ENCODE measurements at regions not wholly inside any gene's neighbourhood (a gene's known extent, or its start where the extent isn't known, plus 50 kb on each side); places are given as distances from the start of the nearest gene placed in this dataset.
A peak's percentile ranks its signal among the peaks of the same experiment; 100 is the strongest.

- DNase-seq (ENCODE audit: extremely low read depth, low read depth), result no peak
Observed at GRCh38 chr14:24744641-24745040, 110.7 kb upstream of the GZMB start.

DNA sequence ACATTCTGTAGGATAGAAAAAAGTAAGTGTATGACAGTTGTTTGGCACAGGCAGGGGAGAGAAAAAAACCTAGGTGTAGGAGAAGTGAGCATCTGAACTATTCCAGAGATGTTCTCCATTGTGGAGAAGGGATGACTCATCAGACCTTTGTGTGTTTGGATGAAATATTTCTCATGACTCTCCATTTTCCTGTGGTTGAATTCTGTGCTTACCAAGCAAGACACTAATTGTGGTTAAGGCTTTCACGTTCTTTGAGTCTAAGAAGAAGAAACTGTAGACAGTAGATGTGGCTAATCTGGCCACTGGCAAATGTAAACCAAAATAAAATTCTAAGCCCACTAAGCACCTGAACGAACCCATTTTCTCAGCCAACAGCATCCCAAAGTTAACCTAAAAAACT is 107.9 kb upstream of the GZMB start:
- TF ChIP-seq, protein P1, sequence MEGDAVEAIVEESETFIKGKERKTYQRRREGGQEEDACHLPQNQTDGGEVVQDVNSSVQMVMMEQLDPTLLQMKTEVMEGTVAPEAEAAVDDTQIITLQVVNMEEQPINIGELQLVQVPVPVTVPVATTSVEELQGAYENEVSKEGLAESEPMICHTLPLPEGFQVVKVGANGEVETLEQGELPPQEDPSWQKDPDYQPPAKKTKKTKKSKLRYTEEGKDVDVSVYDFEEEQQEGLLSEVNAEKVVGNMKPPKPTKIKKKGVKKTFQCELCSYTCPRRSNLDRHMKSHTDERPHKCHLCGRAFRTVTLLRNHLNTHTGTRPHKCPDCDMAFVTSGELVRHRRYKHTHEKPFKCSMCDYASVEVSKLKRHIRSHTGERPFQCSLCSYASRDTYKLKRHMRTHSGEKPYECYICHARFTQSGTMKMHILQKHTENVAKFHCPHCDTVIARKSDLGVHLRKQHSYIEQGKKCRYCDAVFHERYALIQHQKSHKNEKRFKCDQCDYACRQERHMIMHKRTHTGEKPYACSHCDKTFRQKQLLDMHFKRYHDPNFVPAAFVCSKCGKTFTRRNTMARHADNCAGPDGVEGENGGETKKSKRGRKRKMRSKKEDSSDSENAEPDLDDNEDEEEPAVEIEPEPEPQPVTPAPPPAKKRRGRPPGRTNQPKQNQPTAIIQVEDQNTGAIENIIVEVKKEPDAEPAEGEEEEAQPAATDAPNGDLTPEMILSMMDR (IDR thresholded peaks at IDR 0.05; ENCODE audit: low read depth, low read length), result no peak
- DNase-seq (ENCODE audit: extremely low read depth, low read depth), result no peak

More at GRCh38 chr14:24744641-24745040, 110.7 kb upstream of the GZMB start:
- TF ChIP-seq, protein P1 (IDR thresholded peaks at IDR 0.05; ENCODE audit: low read depth, low read length), result no peak

GRCh38 chr14:24735984-24736630 is 102.1 kb upstream of the GZMB start:
- TF ChIP-seq, protein P1 (IDR thresholded peaks at IDR 0.05; ENCODE audit: low read depth, low read length), result no peak
- no peak for DNase-seq (ENCODE audit: extremely low read depth, low read depth)

DNA sequence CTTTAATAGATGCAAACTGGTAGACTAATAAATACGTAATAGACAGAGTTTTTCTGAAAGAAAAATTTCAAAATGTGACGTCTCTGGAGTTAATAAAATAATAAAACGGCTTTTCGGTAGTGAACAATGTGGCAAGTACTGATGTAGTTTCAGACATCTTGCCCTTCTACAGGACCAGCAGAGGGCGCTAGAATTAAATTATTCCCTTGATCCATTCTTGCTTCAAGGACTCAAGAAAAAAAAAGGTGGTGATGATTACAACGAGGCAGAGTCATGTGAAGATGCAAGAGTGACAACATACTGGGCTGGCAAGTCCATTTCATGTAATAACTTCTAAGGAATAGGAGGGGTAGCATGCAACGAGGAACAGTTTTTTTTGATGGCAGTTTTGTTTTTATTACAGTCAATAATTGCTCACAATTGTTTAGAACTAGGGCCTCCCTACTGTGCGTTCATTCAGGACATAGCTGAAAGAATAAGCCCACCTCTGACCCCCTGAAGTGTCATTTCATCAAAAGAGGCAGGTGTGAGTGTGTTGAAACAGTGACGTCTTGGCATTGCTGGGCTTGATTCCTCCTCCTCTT is 101.0 kb upstream of the GZMB start:
- TF ChIP-seq, protein P1 (IDR thresholded peaks at IDR 0.05; ENCODE audit: low read depth, low read length), result peak; percentile 56
- DNase-seq (ENCODE audit: extremely low read depth, low read depth), result peak; percentile 10

DNA sequence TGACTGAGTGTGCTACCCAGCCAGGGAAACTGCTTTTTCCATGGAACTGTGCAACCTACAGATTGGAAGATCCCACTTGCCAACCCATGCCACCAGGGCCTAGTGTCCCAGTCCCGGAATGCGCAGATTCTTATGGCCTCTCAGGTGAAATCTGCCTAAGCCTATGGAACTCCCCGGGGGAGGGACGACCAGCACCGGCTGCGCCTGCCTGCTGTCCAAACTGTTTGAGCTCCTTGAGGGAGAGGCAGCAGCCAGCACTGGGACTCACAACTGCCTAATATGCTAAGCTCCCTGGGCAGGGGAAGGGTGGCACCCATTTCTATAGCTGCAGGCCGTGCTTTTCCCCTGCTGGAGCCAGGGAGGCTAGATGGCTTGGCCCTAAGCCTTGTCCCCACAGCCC is 92.5 kb upstream of the GZMB start:
- no peak for DNase-seq (ENCODE audit: extremely low read depth, low read depth)
- TF ChIP-seq, protein P1 (IDR thresholded peaks at IDR 0.05; ENCODE audit: low read depth, low read length), result no peak

GRCh38 chr14:24725311-24725710 is 91.3 kb upstream of the GZMB start:
- no peak for DNase-seq (ENCODE audit: extremely low read depth, low read depth)
- TF ChIP-seq, protein P1 (IDR thresholded peaks at IDR 0.05; ENCODE audit: low read depth, low read length), result no peak

- no peak for DNase-seq (ENCODE audit: extremely low read depth, low read depth)
- TF ChIP-seq, protein P1 (IDR thresholded peaks at IDR 0.05; ENCODE audit: low read depth, low read length), result no peak
Observed at GRCh38 chr14:24721775-24722174, 87.8 kb upstream of the GZMB start.

All from AG09319 (cell line).